GM19025 (cell line): ENCODE measurements at regions not wholly inside any gene's neighbourhood (a gene's known extent, or its start where the extent isn't known, plus 50 kb on each side); places are given as distances from the start of the nearest gene placed in this dataset.

Experiments used
- ATAC-seq: cut with Tn5 transposase; IDR thresholded peaks from one replicate; pipeline ENCODE4 v1.9.1; 2021; ENCODE audit warnings: mild to moderate bottlenecking, low read depth, moderate library complexity; ENCODE audit not compliant: unreplicated experiment

GRCh38 chr4:65893957-65894755 lies 223.9 kb upstream of the EPHA5 start:
- ATAC-seq: no peak

GRCh38 chr4:65893271-65893670 lies 223.0 kb upstream of the EPHA5 start:
- no peak for ATAC-seq

GRCh38 chr4:65880594-65880993 lies 210.3 kb upstream of the EPHA5 start:
- ATAC-seq: no peak

GRCh38 chr4:65868096-65868824 lies 198.0 kb upstream of the EPHA5 start:
- ATAC-seq: no peak

GRCh38 chr4:65865489-65865888 lies 195.2 kb upstream of the EPHA5 start:
- ATAC-seq: no peak

GRCh38 chr4:65861993-65862392 lies 191.7 kb upstream of the EPHA5 start:
- no peak for ATAC-seq

GRCh38 chr4:65845199-65845773 lies 175.0 kb upstream of the EPHA5 start:
- no peak for ATAC-seq

GRCh38 chr4:65839164-65839931 lies 169.1 kb upstream of the EPHA5 start:
- ATAC-seq: no peak

GRCh38 chr4:65834707-65835106 lies 164.4 kb upstream of the EPHA5 start:
- ATAC-seq: no peak

- ATAC-seq: no peak
These were observed 161.5 kb upstream of the EPHA5 start for GRCh38 chr4:65831828-65832227.

GRCh38 chr4:65825116-65825753 lies 154.9 kb upstream of the EPHA5 start:
- no peak for ATAC-seq

- ATAC-seq: no peak
These were observed 148.9 kb upstream of the EPHA5 start for GRCh38 chr4:65819192-65819591.

GRCh38 chr4:65805936-65806335 lies 135.6 kb upstream of the EPHA5 start:
- no peak for ATAC-seq

GRCh38 chr4:65799513-65799912 lies 129.2 kb upstream of the EPHA5 start:
- ATAC-seq: no peak

- ATAC-seq: no peak
These were observed 128.3 kb upstream of the EPHA5 start for GRCh38 chr4:65798498-65799127.

- no peak for ATAC-seq
These were observed 121.6 kb upstream of the EPHA5 start for GRCh38 chr4:65791812-65792308.

- ATAC-seq: no peak
These were observed 121.0 kb upstream of the EPHA5 start for GRCh38 chr4:65791111-65791811.

GRCh38 chr4:65789805-65790204 lies 119.5 kb upstream of the EPHA5 start:
- no peak for ATAC-seq

- ATAC-seq: no peak
These were observed 119.1 kb upstream of the EPHA5 start for GRCh38 chr4:65789341-65789740.
